Liver (tissue), 3 donors: ENCODE measurements at regions not wholly inside any gene's neighbourhood (a gene's known extent, or its start where the extent isn't known, plus 50 kb on each side); places are given as distances from the start of the nearest gene placed in this dataset.

Source experiments
- CTCF ChIP-seq: fragments of 150-350 bp; IDR thresholded peaks from 2 replicates; pipeline ENCODE4 v1.5.1; 2017; ENCODE audit warnings: improper control_type of control experiment, low read depth, low read length; ENCODE audit not compliant: missing input control
- EGR1 ChIP-seq, 2 donors: IDR thresholded peaks; 2 replicates each; pipeline ENCODE4 v1.6.1; 2016 to 2018; ENCODE audit warnings: antibody characterized with exemption in 2 of 2, low read depth in 2 of 2
- FOXA1 ChIP-seq: IDR thresholded peaks from 2 replicates; pipeline ENCODE4 v1.6.1; 2016; ENCODE audit warnings: antibody characterized with exemption
- GABPA ChIP-seq, 2 donors: IDR thresholded peaks in 1 of 2; conservative IDR thresholded peaks in 1 of 2; 2 replicates each; pipeline ENCODE4 v1.6.1; 2016; ENCODE audit warnings: antibody characterized with exemption in 2 of 2, mild to moderate bottlenecking in 1 of 2, moderate library complexity in 1 of 2
- HNF4A ChIP-seq, 2 donors: conservative IDR thresholded peaks; 2 replicates each; pipeline ENCODE4 v1.6.1; 2016; ENCODE audit warnings: antibody characterized with exemption in 2 of 2, mild to moderate bottlenecking in 2 of 2
- NR2F2 ChIP-seq: IDR thresholded peaks from 2 replicates; pipeline ENCODE4 v1.6.1; 2016; ENCODE audit warnings: antibody characterized with exemption
- RAD21 ChIP-seq, 2 donors: IDR thresholded peaks; 2 replicates each; pipeline ENCODE4 v1.6.1; 2016; ENCODE audit warnings: antibody characterized with exemption in 2 of 2, mild to moderate bottlenecking in 2 of 2
- REST ChIP-seq: IDR thresholded peaks from 2 replicates; pipeline ENCODE4 v1.6.1; 2016; ENCODE audit warnings: antibody characterized with exemption, mild to moderate bottlenecking
- SP1 ChIP-seq: IDR thresholded peaks from 2 replicates; pipeline ENCODE4 v1.6.1; 2018; ENCODE audit warnings: antibody characterized with exemption, mild to moderate bottlenecking
- TAF1 ChIP-seq: conservative IDR thresholded peaks from 2 replicates; pipeline ENCODE4 v1.6.1; 2016; ENCODE audit warnings: antibody characterized with exemption, mild to moderate bottlenecking
- YY1 ChIP-seq: IDR thresholded peaks from 2 replicates; pipeline ENCODE4 v1.6.1; 2016; ENCODE audit warnings: antibody characterized with exemption, mild to moderate bottlenecking
- TF ChIP-seq, protein P1 (sequence below): IDR thresholded peaks from 2 replicates; pipeline ENCODE4 v1.6.1; 2016; ENCODE audit warnings: antibody characterized with exemption
- TF ChIP-seq, protein P2 (sequence below): IDR thresholded peaks from 2 replicates; pipeline ENCODE4 v1.6.1; 2016; ENCODE audit warnings: antibody characterized with exemption
- TF ChIP-seq, protein P3 (sequence below): IDR thresholded peaks from 2 replicates; pipeline ENCODE4 v1.6.1; 2016; ENCODE audit warnings: antibody characterized with exemption
- donor health status: healthy.
- donor health status: healthy.

DNA sequence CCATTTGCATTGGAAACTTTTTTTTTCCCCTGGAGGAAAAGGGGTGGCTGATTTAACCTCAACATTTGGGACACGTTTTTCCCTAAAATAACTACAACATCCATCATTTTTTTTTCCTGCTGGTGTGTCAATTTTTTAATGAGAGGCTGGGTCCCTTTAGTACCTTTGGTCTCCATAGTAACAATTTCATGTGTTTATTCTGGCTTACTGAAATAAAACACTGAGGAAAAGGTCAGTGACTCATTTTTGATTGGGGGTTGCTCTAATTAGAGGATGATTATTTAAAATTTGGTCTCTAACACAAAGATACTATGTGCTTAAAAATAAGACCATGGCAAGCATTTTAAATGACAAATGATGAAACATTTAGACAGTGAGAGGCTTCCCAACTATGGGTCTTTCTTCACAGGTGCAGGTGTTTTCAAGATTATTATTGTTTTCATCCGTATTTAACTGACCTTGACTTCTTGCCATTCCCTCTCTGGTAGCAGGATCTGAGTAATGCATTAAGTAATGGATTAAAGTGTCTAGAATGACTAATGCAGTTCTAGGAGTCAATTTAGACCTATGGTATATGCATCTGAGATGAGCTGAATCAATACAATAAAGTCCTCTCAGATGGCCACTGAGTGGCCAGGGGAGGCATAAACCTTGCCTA, 406.4 kb downstream of the KCNRG start:
- TF ChIP-seq CTCF (no peak), SP1 (no peak), EGR1 (IDR thresholded peaks at IDR 0.05; ENCODE audit: low read depth in 2 of 2) (no peak), REST (no peak), GABPA (IDR thresholded peaks at IDR 0.05 in 1 of 2, conservative IDR thresholded peaks at IDR 0.05 in 1 of 2) (no peak), TAF1 (no peak), RAD21 (IDR thresholded peaks at IDR 0.05) (no peak), FOXA1 (no peak), YY1 (no peak), HNF4A (conservative IDR thresholded peaks at IDR 0.05) (no peak), NR2F2 (no peak)
- TF ChIP-seq, protein P1, sequence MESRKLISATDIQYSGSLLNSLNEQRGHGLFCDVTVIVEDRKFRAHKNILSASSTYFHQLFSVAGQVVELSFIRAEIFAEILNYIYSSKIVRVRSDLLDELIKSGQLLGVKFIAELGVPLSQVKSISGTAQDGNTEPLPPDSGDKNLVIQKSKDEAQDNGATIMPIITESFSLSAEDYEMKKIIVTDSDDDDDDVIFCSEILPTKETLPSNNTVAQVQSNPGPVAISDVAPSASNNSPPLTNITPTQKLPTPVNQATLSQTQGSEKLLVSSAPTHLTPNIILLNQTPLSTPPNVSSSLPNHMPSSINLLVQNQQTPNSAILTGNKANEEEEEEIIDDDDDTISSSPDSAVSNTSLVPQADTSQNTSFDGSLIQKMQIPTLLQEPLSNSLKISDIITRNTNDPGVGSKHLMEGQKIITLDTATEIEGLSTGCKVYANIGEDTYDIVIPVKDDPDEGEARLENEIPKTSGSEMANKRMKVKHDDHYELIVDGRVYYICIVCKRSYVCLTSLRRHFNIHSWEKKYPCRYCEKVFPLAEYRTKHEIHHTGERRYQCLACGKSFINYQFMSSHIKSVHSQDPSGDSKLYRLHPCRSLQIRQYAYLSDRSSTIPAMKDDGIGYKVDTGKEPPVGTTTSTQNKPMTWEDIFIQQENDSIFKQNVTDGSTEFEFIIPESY: no peak
- TF ChIP-seq, protein P2, sequence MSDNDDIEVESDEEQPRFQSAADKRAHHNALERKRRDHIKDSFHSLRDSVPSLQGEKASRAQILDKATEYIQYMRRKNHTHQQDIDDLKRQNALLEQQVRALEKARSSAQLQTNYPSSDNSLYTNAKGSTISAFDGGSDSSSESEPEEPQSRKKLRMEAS: no peak
- TF ChIP-seq, protein P3, sequence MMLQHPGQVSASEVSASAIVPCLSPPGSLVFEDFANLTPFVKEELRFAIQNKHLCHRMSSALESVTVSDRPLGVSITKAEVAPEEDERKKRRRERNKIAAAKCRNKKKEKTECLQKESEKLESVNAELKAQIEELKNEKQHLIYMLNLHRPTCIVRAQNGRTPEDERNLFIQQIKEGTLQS: no peak
